ENCODE measurements at regions not wholly inside any gene's neighbourhood (a gene's known extent, or its start where the extent isn't known, plus 50 kb on each side); places are given as distances from the start of the nearest gene placed in this dataset.

DNA sequence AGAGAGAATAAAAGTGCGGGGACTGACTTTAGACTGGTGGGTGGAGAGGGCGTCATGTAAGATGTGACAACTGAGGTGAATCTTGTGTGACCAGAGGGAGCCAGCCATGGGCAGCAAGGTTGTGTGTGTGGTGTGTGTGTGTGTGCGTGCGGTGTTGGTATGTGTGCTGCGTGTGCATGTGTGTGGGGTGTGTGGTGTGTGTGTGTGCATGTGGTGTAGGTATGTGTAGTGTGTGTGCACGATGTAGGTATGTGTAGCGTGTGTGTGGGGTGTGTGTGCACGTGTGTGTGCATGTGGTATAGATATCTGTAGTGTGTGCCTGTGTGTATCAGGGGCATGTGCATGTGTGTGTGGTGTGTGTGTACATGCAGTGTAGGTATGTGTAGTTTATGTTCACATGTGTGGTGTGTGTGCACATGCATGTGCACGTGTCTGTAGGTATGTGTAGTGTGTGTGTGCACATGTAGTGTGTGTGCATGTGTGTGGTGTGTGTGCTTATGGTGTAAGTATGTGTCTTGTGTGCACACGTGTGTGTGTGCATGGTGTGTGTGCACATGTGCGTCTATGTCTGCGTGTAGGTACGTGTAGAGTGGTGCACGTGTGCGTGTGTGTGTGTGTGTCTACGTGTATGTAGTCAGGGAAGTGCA lies 312.3 kb upstream of the MKI67 start:
- H3K4me2 ChIP-seq (ENCODE audit: low read length) = no peak overlapping the region
- H3K9ac ChIP-seq (ENCODE audit: low read length) = no peak overlapping the region
- H3K4me3 ChIP-seq (ENCODE audit: low read depth, low read length, poor library complexity, severe bottlenecking) = no peak overlapping the region
- no peaks in the 10 kb centered on the region for H3K36me3 ChIP-seq (ENCODE audit: insufficient read depth, low read length)
- H4K20me1 ChIP-seq (ENCODE audit: insufficient read depth, low read length) = no peaks in the 10 kb centered on the region
- H3F3A ChIP-seq (ENCODE audit: insufficient read depth, low read length) = no peaks in the 10 kb centered on the region
- H3K27ac ChIP-seq (ENCODE audit: low read depth, low read length, poor library complexity, severe bottlenecking) = no peak overlapping the region
- no peaks in the 10 kb centered on the region for H3K79me2 ChIP-seq (ENCODE audit: insufficient read depth, low read length)
- no peaks in the 10 kb centered on the region for H3K27me3 ChIP-seq (ENCODE audit: insufficient read depth, low read length)
- no peak for TF ChIP-seq EZH2 (IDR thresholded peaks at IDR 0.05; ENCODE audit: borderline replicate concordance, low read length)
- TF ChIP-seq, protein P1, sequence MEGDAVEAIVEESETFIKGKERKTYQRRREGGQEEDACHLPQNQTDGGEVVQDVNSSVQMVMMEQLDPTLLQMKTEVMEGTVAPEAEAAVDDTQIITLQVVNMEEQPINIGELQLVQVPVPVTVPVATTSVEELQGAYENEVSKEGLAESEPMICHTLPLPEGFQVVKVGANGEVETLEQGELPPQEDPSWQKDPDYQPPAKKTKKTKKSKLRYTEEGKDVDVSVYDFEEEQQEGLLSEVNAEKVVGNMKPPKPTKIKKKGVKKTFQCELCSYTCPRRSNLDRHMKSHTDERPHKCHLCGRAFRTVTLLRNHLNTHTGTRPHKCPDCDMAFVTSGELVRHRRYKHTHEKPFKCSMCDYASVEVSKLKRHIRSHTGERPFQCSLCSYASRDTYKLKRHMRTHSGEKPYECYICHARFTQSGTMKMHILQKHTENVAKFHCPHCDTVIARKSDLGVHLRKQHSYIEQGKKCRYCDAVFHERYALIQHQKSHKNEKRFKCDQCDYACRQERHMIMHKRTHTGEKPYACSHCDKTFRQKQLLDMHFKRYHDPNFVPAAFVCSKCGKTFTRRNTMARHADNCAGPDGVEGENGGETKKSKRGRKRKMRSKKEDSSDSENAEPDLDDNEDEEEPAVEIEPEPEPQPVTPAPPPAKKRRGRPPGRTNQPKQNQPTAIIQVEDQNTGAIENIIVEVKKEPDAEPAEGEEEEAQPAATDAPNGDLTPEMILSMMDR (IDR thresholded peaks at IDR 0.05; ENCODE audit: low read length) = no peak
- no peaks in the 10 kb centered on the region for H3K9me3 ChIP-seq (ENCODE audit: low read length)
- H2AFZ ChIP-seq (ENCODE audit: low read length) = no peak overlapping the region
- H3K9me2 ChIP-seq (ENCODE audit: low read depth, low read length) = no peaks in the 10 kb centered on the region
- no peaks in the 10 kb centered on the region for H3K4me1 ChIP-seq (ENCODE audit: insufficient read depth, low read length, severe bottlenecking)

DNA sequence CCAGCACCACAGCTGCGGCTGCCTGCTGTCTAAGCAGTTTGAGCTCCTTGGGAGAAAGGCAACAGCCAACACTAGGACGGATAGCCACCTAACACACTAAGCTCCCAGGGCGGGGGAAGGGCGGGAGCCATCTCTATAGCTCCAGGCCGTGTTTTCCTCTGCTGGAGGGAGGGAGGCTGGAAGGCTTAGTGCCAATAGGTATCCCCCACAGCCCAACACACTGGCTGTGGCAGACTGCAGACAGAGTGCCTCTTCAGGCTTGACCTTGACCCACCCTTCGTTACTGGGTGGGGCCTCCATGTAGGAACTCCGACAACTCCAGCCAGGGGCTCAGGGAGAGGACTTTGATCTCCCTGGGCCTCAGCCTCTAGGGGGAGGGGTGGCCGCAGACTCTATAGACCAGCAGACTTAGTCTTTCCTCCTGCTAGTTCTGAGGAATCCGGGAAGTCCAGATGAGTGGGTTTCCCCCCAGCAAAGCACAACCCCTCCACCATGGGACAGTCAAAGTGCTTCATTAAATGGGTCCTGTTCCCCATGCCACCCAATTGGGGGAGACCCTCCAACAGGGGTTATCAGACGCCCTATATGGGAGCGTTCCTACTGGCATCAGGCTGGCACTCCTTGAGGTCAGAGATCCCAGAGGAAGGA lies 314.4 kb upstream of the MKI67 start:
- H3K9ac ChIP-seq (ENCODE audit: low read length) = no peak overlapping the region
- H3K9me3 ChIP-seq (ENCODE audit: low read length) = no peaks in the 10 kb centered on the region
- H3K27ac ChIP-seq (ENCODE audit: low read depth, low read length, poor library complexity, severe bottlenecking) = no peak overlapping the region
- no peak overlapping the region for H2AFZ ChIP-seq (ENCODE audit: low read length)
- TF ChIP-seq EZH2 (IDR thresholded peaks at IDR 0.05; ENCODE audit: borderline replicate concordance, low read length) = no peak
- TF ChIP-seq, protein P1 (IDR thresholded peaks at IDR 0.05; ENCODE audit: low read length) = no peak
- H3K4me3 ChIP-seq (ENCODE audit: low read depth, low read length, poor library complexity, severe bottlenecking) = no peak overlapping the region
- H4K20me1 ChIP-seq (ENCODE audit: insufficient read depth, low read length) = no peaks in the 10 kb centered on the region
- no peaks in the 10 kb centered on the region for H3K36me3 ChIP-seq (ENCODE audit: insufficient read depth, low read length)
- no peak overlapping the region for H3K4me2 ChIP-seq (ENCODE audit: low read length)
- H3F3A ChIP-seq (ENCODE audit: insufficient read depth, low read length) = no peaks in the 10 kb centered on the region
- H3K9me2 ChIP-seq (ENCODE audit: low read depth, low read length) = no peaks in the 10 kb centered on the region
- H3K79me2 ChIP-seq (ENCODE audit: insufficient read depth, low read length) = no peaks in the 10 kb centered on the region
- no peaks in the 10 kb centered on the region for H3K27me3 ChIP-seq (ENCODE audit: insufficient read depth, low read length)
- H3K4me1 ChIP-seq (ENCODE audit: insufficient read depth, low read length, severe bottlenecking) = no peaks in the 10 kb centered on the region

DNA sequence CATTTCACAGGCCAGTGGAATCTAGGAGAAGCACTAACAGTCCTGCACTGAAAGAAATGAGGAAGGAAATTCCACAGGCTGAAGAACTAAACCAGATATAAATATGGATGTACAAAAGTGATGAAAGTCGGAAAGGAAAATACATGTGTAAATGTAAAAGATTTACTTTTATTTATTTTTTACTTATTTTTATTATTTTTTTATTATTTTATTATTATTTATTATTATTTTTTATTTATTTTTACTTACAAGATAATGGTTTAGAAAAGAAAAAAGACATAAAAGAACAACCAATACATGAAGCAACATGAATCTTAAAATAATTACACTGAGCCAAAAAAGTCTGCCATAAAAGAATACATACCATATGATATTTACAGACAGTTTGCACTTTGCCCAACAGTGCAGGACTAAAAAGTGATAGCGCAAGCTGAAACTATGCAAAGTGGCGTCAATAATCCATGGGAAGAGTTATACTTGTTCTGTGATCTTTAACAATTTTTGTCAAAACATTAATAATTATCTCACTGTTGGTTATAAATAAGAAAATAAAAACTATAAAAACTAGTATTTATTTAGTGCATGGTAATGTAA lies 317.8 kb upstream of the MKI67 start:
- H3K4me3 ChIP-seq (ENCODE audit: low read depth, low read length, poor library complexity, severe bottlenecking) = no peak overlapping the region
- H3K79me2 ChIP-seq (ENCODE audit: insufficient read depth, low read length) = no peaks in the 10 kb centered on the region
- H3K27ac ChIP-seq (ENCODE audit: low read depth, low read length, poor library complexity, severe bottlenecking) = no peak overlapping the region
- H3F3A ChIP-seq (ENCODE audit: insufficient read depth, low read length) = no peaks in the 10 kb centered on the region
- TF ChIP-seq, protein P1 (IDR thresholded peaks at IDR 0.05; ENCODE audit: low read length) = no peak
- TF ChIP-seq EZH2 (IDR thresholded peaks at IDR 0.05; ENCODE audit: borderline replicate concordance, low read length) = no peak
- no peaks in the 10 kb centered on the region for H3K27me3 ChIP-seq (ENCODE audit: insufficient read depth, low read length)
- H3K9me2 ChIP-seq (ENCODE audit: low read depth, low read length) = no peaks in the 10 kb centered on the region
- no peaks in the 10 kb centered on the region for H4K20me1 ChIP-seq (ENCODE audit: insufficient read depth, low read length)
- H3K4me2 ChIP-seq (ENCODE audit: low read length) = no peak overlapping the region
- no peaks in the 10 kb centered on the region for H3K9me3 ChIP-seq (ENCODE audit: low read length)
- no peaks in the 10 kb centered on the region for H3K4me1 ChIP-seq (ENCODE audit: insufficient read depth, low read length, severe bottlenecking)
- H3K36me3 ChIP-seq (ENCODE audit: insufficient read depth, low read length) = no peaks in the 10 kb centered on the region
- H2AFZ ChIP-seq (ENCODE audit: low read length) = no peak overlapping the region
- H3K9ac ChIP-seq (ENCODE audit: low read length) = no peak overlapping the region
